Tibial artery (tissue), 4 donors: ENCODE measurements at regions not wholly inside any gene's neighbourhood (a gene's known extent, or its start where the extent isn't known, plus 50 kb on each side); places are given as distances from the start of the nearest gene placed in this dataset.

Source experiments
- DNase-seq, 2 donors: peaks; one replicate each; pipeline ENCODE4 v3.0.0-alpha.2; 2019
- H3K27ac ChIP-seq, 2 donors: fragments of 200-600 bp; sonication (generic) in 1 of 2; 1 replicate in 1 of 2; 2 replicates in 1 of 2; pipeline ENCODE4 v1.5.1; 2018 to 2019; ENCODE audit warnings: mild to moderate bottlenecking in 1 of 2
- H3K27me3 ChIP-seq, 2 donors: fragments of 200-600 bp; sonication (generic) in 1 of 2; one replicate each; pipeline versions ENCODE4 v1.5.1 to v1.6.0; 2016 to 2019
- H3K36me3 ChIP-seq, 3 donors: fragments of 200-600 bp; sonication (generic) in 2 of 3; one replicate each; pipeline ENCODE4 v1.5.1; 2016 to 2019; ENCODE audit warnings: mild to moderate bottlenecking in 2 of 3
- H3K4me1 ChIP-seq, 4 donors: fragments of 200-600 bp; sonication (generic) in 2 of 4; 1 replicate in 3 of 4; 2 replicates in 1 of 4; pipeline ENCODE4 v1.5.1; 2016 to 2019
- H3K4me3 ChIP-seq, 2 donors: fragments of 200-600 bp; sonication (generic) in 1 of 2; 1 replicate in 1 of 2; 2 replicates in 1 of 2; pipeline ENCODE4 v1.5.1; 2018 to 2019; ENCODE audit warnings: mild to moderate bottlenecking in 2 of 2
- H3K9me3 ChIP-seq, 3 donors: fragments of 200-600 bp; sonication (generic) in 1 of 3; one replicate each; pipeline ENCODE4 v1.5.1; 2016 to 2019
- intact Hi-C: fragments of 100-400 bp; cut with DNase I; formaldehyde crosslinking; loops from one replicate; pipeline ENCODE4 v1.15.0; 2023; ENCODE audit warnings: low total_unique reads
- TF ChIP-seq, protein P1 (sequence below), 2 experiments: fragments of 200-600 bp in 1 of 2; fragments of 450-650 bp in 1 of 2; IDR thresholded peaks; one replicate each; pipeline ENCODE4 v1.5.1; 2017 to 2019; ENCODE audit warnings: antibody characterized with exemption in 2 of 2, mild to moderate bottlenecking in 1 of 2, moderate library complexity in 1 of 2

DNA sequence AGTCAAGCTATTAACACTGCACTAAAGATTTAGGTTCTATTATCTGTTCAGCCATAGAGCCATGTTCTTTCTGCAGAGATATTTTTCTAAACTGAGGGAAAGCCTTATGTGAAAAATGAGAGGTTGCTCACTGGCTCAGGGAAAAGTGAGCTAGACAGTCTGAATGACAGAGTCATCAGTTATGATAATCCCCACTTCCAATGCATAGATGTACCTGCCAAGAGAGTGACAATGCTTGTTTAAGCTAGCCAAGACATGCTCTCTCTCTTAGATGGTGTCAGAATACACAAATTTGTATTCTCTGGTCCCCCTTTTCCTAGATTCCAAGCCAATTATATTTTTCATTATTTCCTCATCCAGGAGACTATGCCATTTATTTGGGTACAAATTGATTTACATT is 176.9 kb upstream of the FRMD6 start:
- Histone ChIP-seq H3K36me3 (no peaks in the 10 kb centered on the region), H3K4me3 (no peak overlapping the region), H3K4me1 (no peaks in the 10 kb centered on the region), H3K9me3 (no peaks in the 10 kb centered on the region), H3K27ac (no peak overlapping the region), H3K27me3 (no peaks in the 10 kb centered on the region)
- TF ChIP-seq, protein P1, sequence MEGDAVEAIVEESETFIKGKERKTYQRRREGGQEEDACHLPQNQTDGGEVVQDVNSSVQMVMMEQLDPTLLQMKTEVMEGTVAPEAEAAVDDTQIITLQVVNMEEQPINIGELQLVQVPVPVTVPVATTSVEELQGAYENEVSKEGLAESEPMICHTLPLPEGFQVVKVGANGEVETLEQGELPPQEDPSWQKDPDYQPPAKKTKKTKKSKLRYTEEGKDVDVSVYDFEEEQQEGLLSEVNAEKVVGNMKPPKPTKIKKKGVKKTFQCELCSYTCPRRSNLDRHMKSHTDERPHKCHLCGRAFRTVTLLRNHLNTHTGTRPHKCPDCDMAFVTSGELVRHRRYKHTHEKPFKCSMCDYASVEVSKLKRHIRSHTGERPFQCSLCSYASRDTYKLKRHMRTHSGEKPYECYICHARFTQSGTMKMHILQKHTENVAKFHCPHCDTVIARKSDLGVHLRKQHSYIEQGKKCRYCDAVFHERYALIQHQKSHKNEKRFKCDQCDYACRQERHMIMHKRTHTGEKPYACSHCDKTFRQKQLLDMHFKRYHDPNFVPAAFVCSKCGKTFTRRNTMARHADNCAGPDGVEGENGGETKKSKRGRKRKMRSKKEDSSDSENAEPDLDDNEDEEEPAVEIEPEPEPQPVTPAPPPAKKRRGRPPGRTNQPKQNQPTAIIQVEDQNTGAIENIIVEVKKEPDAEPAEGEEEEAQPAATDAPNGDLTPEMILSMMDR (IDR thresholded peaks at IDR 0.05), result no peak
- intact Hi-C loops, result no loop called here
- no peak for DNase-seq

DNA sequence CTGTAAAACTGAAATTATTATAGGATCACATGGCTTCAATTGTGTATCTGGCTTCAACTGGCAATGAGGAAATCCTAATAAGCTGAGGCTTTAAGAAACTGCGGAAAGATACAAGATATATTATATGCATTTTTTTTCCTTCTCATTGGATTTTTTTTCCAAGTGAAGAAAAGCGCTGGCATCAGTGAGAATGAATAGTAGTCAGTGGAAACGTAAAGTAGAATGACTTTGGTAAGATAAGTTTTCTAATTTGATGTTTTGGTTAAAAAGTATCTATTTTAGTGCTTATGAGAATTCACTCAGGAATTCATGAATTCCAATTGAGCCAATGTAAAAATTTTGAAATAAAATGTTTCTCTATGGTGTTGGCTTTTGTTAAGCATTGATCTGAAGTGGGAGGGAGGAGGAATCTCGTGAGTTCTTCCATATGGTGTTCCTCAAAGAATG is 173.5 kb upstream of the FRMD6 start:
- DNase-seq, result no peak

DNA sequence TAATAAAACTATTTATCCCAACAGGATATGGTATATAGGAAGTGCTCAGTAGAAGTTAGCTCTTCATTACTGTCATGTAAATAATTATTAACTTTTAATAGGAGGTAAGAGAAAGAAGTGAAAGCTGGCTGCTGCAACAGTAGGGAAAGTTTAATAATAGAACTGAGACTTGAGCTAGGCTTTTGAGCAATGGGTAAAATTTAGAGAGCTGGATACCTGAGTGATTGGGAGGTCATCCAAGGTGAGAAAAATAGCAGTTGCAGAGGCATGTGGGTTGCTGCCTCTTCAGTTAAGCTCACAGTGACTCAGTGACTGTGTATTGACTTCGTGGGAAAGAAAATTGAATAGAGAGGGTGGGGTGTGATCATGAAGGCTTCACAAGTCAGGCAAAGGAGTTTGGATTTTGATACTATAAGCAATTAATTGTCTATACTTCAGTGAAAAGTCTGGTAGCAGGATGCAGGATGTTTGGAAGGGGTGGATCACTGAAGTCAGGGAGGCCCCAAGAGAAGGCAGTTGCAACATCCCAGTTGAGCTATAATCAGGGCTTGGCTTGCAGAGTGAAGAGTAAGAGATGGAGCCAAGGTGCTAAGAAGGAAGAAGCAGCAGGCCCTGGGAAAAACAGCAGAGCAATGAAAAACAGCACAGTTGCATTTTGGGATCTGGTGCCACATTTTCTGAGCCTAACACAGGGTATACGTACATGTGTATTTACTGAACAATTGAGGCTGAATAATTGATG is 172.0 kb upstream of the FRMD6 start:
- intact Hi-C loops, result loop anchor here (5.0 kb wide), 1 partner anchor 1323 kb away; no protein-coding TSS in a partner anchor
- TF ChIP-seq, protein P1 (IDR thresholded peaks at IDR 0.05), result no peak
- Histone ChIP-seq H3K4me3 (no peak overlapping the region), H3K27me3 (no peaks in the 10 kb centered on the region), H3K9me3 (no peaks in the 10 kb centered on the region), H3K36me3 (no peaks in the 10 kb centered on the region), H3K27ac (no peak overlapping the region), H3K4me1 (no peaks in the 10 kb centered on the region)
- DNase-seq, result peak in 1 of 2 donors; percentile 55

More for the DNA sequence above, 173.5 kb upstream of the FRMD6 start:
- H3K4me1 ChIP-seq, result no peaks in the 10 kb centered on the region
- no peaks in the 10 kb centered on the region for H3K27me3 ChIP-seq
- no peak overlapping the region for H3K27ac ChIP-seq
- TF ChIP-seq, protein P1 (IDR thresholded peaks at IDR 0.05), result no peak
- intact Hi-C loops, result no loop called here
- H3K36me3 ChIP-seq, result no peaks in the 10 kb centered on the region
- no peak overlapping the region for H3K4me3 ChIP-seq
- H3K9me3 ChIP-seq, result no peaks in the 10 kb centered on the region

DNA sequence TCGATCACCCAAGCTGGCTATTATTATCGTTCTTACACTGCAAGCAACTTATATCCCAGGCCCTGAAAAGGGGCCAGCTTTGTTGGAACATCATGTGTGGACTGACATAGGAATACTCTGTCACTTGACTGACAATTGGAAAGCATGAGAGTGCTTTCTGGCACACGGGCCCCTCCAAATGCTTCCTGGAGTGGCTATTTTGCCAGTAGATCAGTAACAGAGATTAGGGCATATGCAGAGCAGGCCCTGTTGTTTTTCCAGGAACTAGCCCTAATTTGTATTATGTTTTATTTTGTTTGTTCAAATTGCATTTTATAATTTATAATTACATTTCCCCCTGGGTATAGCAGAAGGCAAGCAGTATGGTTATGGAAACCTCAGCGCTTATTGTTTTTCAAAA is 170.1 kb upstream of the FRMD6 start:
- Histone ChIP-seq H3K9me3 (no peaks in the 10 kb centered on the region), H3K4me3 (no peak overlapping the region), H3K36me3 (no peaks in the 10 kb centered on the region), H3K27ac (no peak overlapping the region), H3K4me1 (no peaks in the 10 kb centered on the region), H3K27me3 (no peaks in the 10 kb centered on the region)
- TF ChIP-seq, protein P1 (IDR thresholded peaks at IDR 0.05), result no peak
- DNase-seq, result no peak
- intact Hi-C loops, result loop anchor here (5.0 kb wide), 1 partner anchor 1321 kb away; no protein-coding TSS in a partner anchor

DNA sequence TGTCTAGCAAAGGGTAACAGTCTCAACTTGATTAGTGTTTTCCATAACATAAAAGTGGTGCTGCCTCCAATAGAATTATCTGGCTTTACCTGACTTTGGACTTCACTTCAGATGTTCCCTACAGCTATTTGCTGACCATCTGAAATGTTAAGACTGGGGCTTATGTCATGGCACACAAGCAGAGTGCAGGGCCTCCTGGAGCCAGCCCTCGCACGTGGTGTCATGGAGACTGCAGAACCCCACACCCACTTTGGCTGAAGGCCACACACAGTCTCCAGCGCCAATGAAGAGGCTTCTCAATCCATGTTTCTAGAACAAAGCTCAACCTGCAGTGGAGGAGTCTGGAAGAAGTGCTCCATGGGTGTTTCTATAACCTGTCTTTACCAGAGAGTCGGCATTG is 169.6 kb upstream of the FRMD6 start:
- Histone ChIP-seq H3K36me3 (no peaks in the 10 kb centered on the region), H3K9me3 (no peaks in the 10 kb centered on the region), H3K27ac (no peak overlapping the region), H3K4me1 (no peaks in the 10 kb centered on the region), H3K4me3 (no peak overlapping the region), H3K27me3 (no peaks in the 10 kb centered on the region)
- TF ChIP-seq, protein P1 (IDR thresholded peaks at IDR 0.05), result no peak
- intact Hi-C loops, result loop anchor here (5.0 kb wide), 1 partner anchor 1320 kb away; no protein-coding TSS in a partner anchor
- no peak for DNase-seq
